PC-9 (cell line): ENCODE measurements at regions not wholly inside any gene's neighbourhood (a gene's known extent, or its start where the extent isn't known, plus 50 kb on each side); places are given as distances from the start of the nearest gene placed in this dataset.

Experiments used
- BruUV-seq: library from RNA; stranded (reverse); fragments of 400-500 nt; replicated peaks from 2 replicates; lab custom pipeline; 2021; lab: Mats Ljungman, UMichigan
- CTCF ChIA-PET: fragments of 300-600 bp; sonication (Branson Sonifier 250); formaldehyde crosslinking; loops from one replicate; lab custom pipeline; 2022; ENCODE audit warnings: antibody characterized with exemption; lab: Charles Lee
- POLR2A ChIA-PET: fragments of 300-600 bp; sonication (Branson Sonifier 250); formaldehyde crosslinking; loops from one replicate; lab custom pipeline; 2022; ENCODE audit warnings: antibody characterized with exemption; ENCODE audit not compliant: unreplicated experiment; lab: Charles Lee
- DNase-seq, 2 experiments: peaks; one replicate each; pipeline versions ENCODE4 v3.0.0 to v3.0.0-alpha.2; 2015 to 2022; ENCODE audit warnings: mixed read lengths in 1 of 2
- H2AFZ ChIP-seq: fragments of 200-600 bp; sonication (generic); 2 replicates; pipeline ENCODE4 v1.8.1; 2017; ENCODE audit warnings: antibody characterized with exemption
- H3F3A ChIP-seq: fragments of 200-600 bp; sonication (generic); 2 replicates; pipeline ENCODE4 v1.8.1; 2017; ENCODE audit warnings: antibody characterized with exemption, mild to moderate bottlenecking, low read depth; ENCODE audit not compliant: insufficient read depth
- H3K27ac ChIP-seq: fragments of 200-600 bp; sonication (generic); 2 replicates; pipeline ENCODE4 v1.6.1; 2016; ENCODE audit warnings: mixed run types
- H3K27me3 ChIP-seq: fragments of 200-600 bp; sonication (generic); 2 replicates; pipeline ENCODE4 v1.6.1; 2016; ENCODE audit warnings: low read depth, mixed run types; ENCODE audit not compliant: insufficient read depth
- H3K36me3 ChIP-seq: fragments of 200-600 bp; sonication (generic); 2 replicates; pipeline ENCODE4 v1.6.1; 2016; ENCODE audit warnings: low read depth, mixed run types
- H3K4me1 ChIP-seq: fragments of 200-600 bp; sonication (generic); replicated peaks from 2 replicates; pipeline ENCODE4 v1.6.1; 2016; ENCODE audit warnings: mixed run types; ENCODE audit not compliant: insufficient read depth
- H3K4me2 ChIP-seq: fragments of 200-600 bp; sonication (generic); 2 replicates; pipeline ENCODE4 v1.6.1; 2017; ENCODE audit warnings: mixed run types
- H3K4me3 ChIP-seq: fragments of 200-600 bp; sonication (generic); 2 replicates; pipeline ENCODE4 v1.6.1; 2016; ENCODE audit warnings: mixed run types
- H3K79me2 ChIP-seq: fragments of 200-600 bp; sonication (generic); 2 replicates; pipeline ENCODE4 v1.6.1; 2017; ENCODE audit warnings: low read depth, mixed run types
- H3K9me2 ChIP-seq: fragments of 200-600 bp; sonication (generic); 2 replicates; pipeline ENCODE4 v1.8.1; 2017; ENCODE audit warnings: mild to moderate bottlenecking; ENCODE audit not compliant: insufficient read depth
- H3K9me3 ChIP-seq: fragments of 200-600 bp; sonication (generic); 2 replicates; pipeline ENCODE4 v1.8.1; 2016; ENCODE audit warnings: low read depth; ENCODE audit not compliant: insufficient read depth
- H4K20me1 ChIP-seq: fragments of 200-600 bp; sonication (generic); 2 replicates; pipeline ENCODE4 v1.8.1; 2017; ENCODE audit not compliant: insufficient read depth
- CTCF ChIP-seq: fragments of 200-600 bp; sonication (generic); conservative IDR thresholded peaks from 2 replicates; pipeline ENCODE4 v1.6.1; 2017; ENCODE audit warnings: mixed run types, antibody characterized with exemption, mild to moderate bottlenecking, moderate library complexity
- EZH2 ChIP-seq: fragments of 200-600 bp; sonication (generic); IDR thresholded peaks from 2 replicates; pipeline ENCODE4 v1.8.0; 2017; ENCODE audit warnings: antibody characterized with exemption, low read depth
- intact Hi-C: fragments of 100-400 bp; cut with micrococcal nuclease; formaldehyde crosslinking; loops from one replicate; pipeline ENCODE4 v1.10.0; 2022; ENCODE audit not compliant: unreplicated experiment

GRCh38 chr16:76856112-76856511 lies 334.9 kb upstream of the MON1B start:
- Histone ChIP-seq H4K20me1 (no peaks in the 10 kb centered on the region), H3K4me1 (no peaks in the 10 kb centered on the region), H3K9me3 (no peaks in the 10 kb centered on the region), H3K79me2 (no peaks in the 10 kb centered on the region), H3K9me2 (no peaks in the 10 kb centered on the region), H3K27ac (no peak overlapping the region), H3K4me2 (no peak overlapping the region), H3F3A (no peaks in the 10 kb centered on the region), H2AFZ (no peak overlapping the region), H3K27me3 (no peaks in the 10 kb centered on the region), H3K36me3 (no peaks in the 10 kb centered on the region), H3K4me3 (no peak overlapping the region)
- intact Hi-C loops, result no loop called here
- CTCF ChIA-PET, result no interaction called here
- POLR2A ChIA-PET, result no interaction called here
- DNase-seq, result no peak
- no TSS peak for BruUV-seq
- no peak for TF ChIP-seq EZH2
- no peak for TF ChIP-seq CTCF

- Histone ChIP-seq H3K27me3 (peaks cover 6% of the 10 kb centered on the region; the same call in 1 of the 2 replicates), H3K4me1 (no peaks in the 10 kb centered on the region), H2AFZ (no peak overlapping the region), H3K79me2 (no peaks in the 10 kb centered on the region), H3K27ac (no peak overlapping the region), H4K20me1 (no peaks in the 10 kb centered on the region), H3K4me2 (no peak overlapping the region), H3K4me3 (no peak overlapping the region), H3K9me3 (no peaks in the 10 kb centered on the region), H3K36me3 (no peaks in the 10 kb centered on the region), H3K9me2 (no peaks in the 10 kb centered on the region), H3F3A (no peaks in the 10 kb centered on the region)
- POLR2A ChIA-PET, result no interaction called here
- TF ChIP-seq EZH2 (no peak), CTCF (no peak)
- no TSS peak for BruUV-seq
- CTCF ChIA-PET, result no interaction called here
- no peak for DNase-seq
- intact Hi-C loops, result no loop called here
These were observed 333.6 kb upstream of the MON1B start for GRCh38 chr16:76857402-76857801.

DNA sequence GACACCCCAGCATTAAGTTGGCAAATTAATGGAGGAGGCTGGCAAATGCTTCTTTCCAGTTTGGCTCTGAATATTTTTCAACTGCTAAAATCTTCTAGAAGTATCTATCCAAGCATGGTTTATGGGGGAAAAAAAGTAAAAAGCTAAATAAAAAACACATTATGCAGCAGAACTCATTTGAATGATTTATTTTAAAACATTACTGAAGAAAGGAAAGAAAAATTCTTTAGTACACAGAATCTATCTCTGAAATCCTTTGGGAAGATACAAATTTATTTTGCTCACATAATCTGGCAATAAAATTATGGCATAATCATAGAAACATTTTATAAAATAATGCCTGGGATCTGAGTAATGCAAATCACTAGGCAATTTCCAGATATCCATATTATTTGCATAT lies 328.1 kb upstream of the MON1B start:
- intact Hi-C loops, result no loop called here

More for the DNA sequence above, 328.1 kb upstream of the MON1B start:
- Histone ChIP-seq H3K36me3 (no peaks in the 10 kb centered on the region), H3K79me2 (no peaks in the 10 kb centered on the region), H3K4me2 (no peak overlapping the region), H3K4me1 (no peaks in the 10 kb centered on the region), H2AFZ (no peak overlapping the region), H3K9me3 (no peaks in the 10 kb centered on the region), H3F3A (no peaks in the 10 kb centered on the region), H3K27me3 (peaks cover 6% of the 10 kb centered on the region; the same call in 1 of the 2 replicates), H3K4me3 (no peak overlapping the region), H3K9me2 (no peaks in the 10 kb centered on the region), H4K20me1 (no peaks in the 10 kb centered on the region), H3K27ac (no peak overlapping the region)
- no TSS peak for BruUV-seq
- no peak for DNase-seq
- ChIA-PET CTCF (no interaction called here), POLR2A (no interaction called here)
- no peak for TF ChIP-seq EZH2
- TF ChIP-seq CTCF, result no peak
